ENCODE measurements at regions not wholly inside any gene's neighbourhood (a gene's known extent, or its start where the extent isn't known, plus 50 kb on each side); places are given as distances from the start of the nearest gene placed in this dataset.

- TF ChIP-seq CTCF (IDR thresholded peaks at IDR 0.05; ENCODE audit: low read depth, low read length) (no peak), EZH2phosphoT487 (IDR thresholded peaks at IDR 0.05; ENCODE audit: low read depth) (no peak)
Observed at GRCh38 chr5:130397132-130397531, 492.9 kb downstream of the CHSY3 start.
